NCI-H2227 treated with DMSO at 0.1 percent for 48 hours (cell line): ENCODE measurements at regions not wholly inside any gene's neighbourhood (a gene's known extent, or its start where the extent isn't known, plus 50 kb on each side); places are given as distances from the start of the nearest gene placed in this dataset.
"Not testable (repeated sequence)": the region's sequence is repeated elsewhere in the genome, so short reads cannot be mapped to it uniquely, and the experiment has no call there.

Experiments
- DNase-seq: peaks from one replicate; lab custom pipeline; 2025; lab: John Stamatoyannopoulos, UW

GRCh38 chr5:23721336-23721735 lies 213.9 kb downstream of the PRDM9 start:
- DNase-seq, result no peak

GRCh38 chr5:23727271-23727670 lies 219.9 kb downstream of the PRDM9 start:
- peak; percentile 5 for DNase-seq

GRCh38 chr5:23730023-23730422 lies 222.6 kb downstream of the PRDM9 start:
- peak; percentile 3 for DNase-seq

GRCh38 chr5:23740029-23740428 lies 232.6 kb downstream of the PRDM9 start:
- DNase-seq, result no peak

- no peak for DNase-seq
Observed at GRCh38 chr5:23742701-23743100, 235.3 kb downstream of the PRDM9 start.

- DNase-seq, result no peak
Observed at GRCh38 chr5:23755906-23756305, 248.5 kb downstream of the PRDM9 start.

- DNase-seq, result no peak
Observed at GRCh38 chr5:23756779-23757178, 249.4 kb downstream of the PRDM9 start.

- DNase-seq, result no peak
Observed at GRCh38 chr5:23763170-23763569, 255.8 kb downstream of the PRDM9 start.

- no peak for DNase-seq
Observed at GRCh38 chr5:23776684-23777083, 269.3 kb downstream of the PRDM9 start.

- not testable (repeated sequence) for DNase-seq
Observed at GRCh38 chr5:23800307-23800706, 292.9 kb downstream of the PRDM9 start.

GRCh38 chr5:23820765-23821471 lies 313.5 kb downstream of the PRDM9 start:
- peak; percentile 55 for DNase-seq

- DNase-seq, result no peak
Observed at GRCh38 chr5:23823521-23823920, 316.1 kb downstream of the PRDM9 start.

- DNase-seq, result no peak
Observed at GRCh38 chr5:23825196-23825595, 317.8 kb downstream of the PRDM9 start.

- DNase-seq, result peak; percentile 2
Observed at GRCh38 chr5:23840083-23840482, 332.7 kb downstream of the PRDM9 start.

GRCh38 chr5:23864786-23865185 lies 357.4 kb downstream of the PRDM9 start:
- DNase-seq, result no peak

GRCh38 chr5:23877847-23878246 lies 370.4 kb downstream of the PRDM9 start:
- no peak for DNase-seq

GRCh38 chr5:23884405-23885031 lies 377.1 kb downstream of the PRDM9 start:
- DNase-seq, result no peak

GRCh38 chr5:23893561-23893960 lies 386.2 kb downstream of the PRDM9 start:
- no peak for DNase-seq

- no peak for DNase-seq
Observed at GRCh38 chr5:23895614-23896013, 388.2 kb downstream of the PRDM9 start.

- no peak for DNase-seq
Observed at GRCh38 chr5:23930985-23931384, 423.6 kb downstream of the PRDM9 start.

GRCh38 chr5:23951261-23951928 lies 444.0 kb downstream of the PRDM9 start:
- DNase-seq, result peak; percentile 65

GRCh38 chr5:23963449-23963848 lies 456.0 kb downstream of the PRDM9 start:
- no peak for DNase-seq

GRCh38 chr5:23977365-23977764 lies 470.0 kb downstream of the PRDM9 start:
- no peak for DNase-seq
